Hematopoietic multipotent progenitor cell treated with erythropoietin and hydrocortisone succinate and interleukin-3 and kit ligand, for 6 days (in vitro differentiated cells): ENCODE measurements at regions not wholly inside any gene's neighbourhood (a gene's known extent, or its start where the extent isn't known, plus 50 kb on each side); places are given as distances from the start of the nearest gene placed in this dataset.

Experiments used
- DNase-seq: peaks from one replicate; pipeline ENCODE4 v3.0.0-alpha.2; 2015

DNA sequence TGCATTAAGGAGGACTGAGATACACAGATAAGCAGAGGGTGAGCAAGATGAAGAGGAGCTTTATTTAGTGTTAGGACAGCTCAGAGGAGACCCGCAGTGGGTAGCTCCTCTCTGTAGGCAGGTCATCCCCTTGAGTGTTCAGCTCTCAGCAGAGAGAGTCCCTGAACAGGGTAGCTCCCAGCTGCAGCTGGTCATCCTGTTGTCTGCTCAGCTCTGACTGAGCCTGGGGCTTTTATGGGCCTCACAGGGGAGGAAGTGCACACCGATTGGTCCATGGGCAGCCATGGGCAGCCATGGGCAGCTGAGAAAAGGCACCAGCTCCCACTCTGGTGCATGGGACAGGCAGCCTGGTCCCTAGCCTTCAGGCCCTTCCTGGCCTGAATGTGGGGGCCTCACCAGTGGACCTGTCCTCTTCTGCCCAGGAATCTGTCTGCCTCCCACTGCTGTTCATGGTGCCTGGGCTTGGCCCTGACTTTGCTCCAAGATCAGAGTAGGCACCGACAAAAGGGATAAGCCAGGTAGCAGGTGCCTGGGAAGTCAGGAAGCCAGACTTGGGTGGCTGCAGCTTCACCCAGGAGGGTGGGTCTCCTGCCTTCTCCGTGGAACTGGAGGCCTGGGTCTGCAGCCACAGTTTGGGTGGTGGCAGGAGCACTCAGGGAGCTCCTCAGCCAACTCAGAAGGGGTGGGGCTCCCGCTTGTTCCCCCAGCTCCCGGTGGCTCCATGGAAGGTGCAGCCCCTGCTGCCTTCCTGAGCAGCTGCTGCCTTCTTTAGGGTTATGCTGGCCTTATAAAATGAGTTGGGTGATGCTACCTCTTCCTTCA lies 54.7 kb downstream of the MYEOV start:
- no peak for DNase-seq

DNA sequence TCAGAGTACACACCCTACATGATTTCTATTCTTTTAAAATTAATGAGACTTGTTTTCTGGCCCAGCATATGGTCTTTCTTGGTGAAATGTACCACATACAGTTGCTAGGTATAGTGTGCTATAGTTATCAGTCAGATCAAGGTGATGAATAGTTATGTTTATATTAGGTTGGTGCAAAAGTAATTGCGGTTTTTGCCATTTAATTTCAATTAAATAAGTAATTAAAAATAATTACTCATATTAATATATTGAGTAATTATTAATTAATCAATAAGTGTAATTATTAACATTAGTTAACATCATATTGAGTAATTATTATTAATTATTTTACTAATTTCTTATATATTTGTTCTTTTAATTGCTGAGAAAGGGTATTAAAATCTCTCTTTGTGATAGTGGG lies 56.1 kb downstream of the MYEOV start:
- no peak for DNase-seq

- DNase-seq = no peak
These were observed 56.6 kb downstream of the MYEOV start for GRCh38 chr11:69350596-69350995.

DNA sequence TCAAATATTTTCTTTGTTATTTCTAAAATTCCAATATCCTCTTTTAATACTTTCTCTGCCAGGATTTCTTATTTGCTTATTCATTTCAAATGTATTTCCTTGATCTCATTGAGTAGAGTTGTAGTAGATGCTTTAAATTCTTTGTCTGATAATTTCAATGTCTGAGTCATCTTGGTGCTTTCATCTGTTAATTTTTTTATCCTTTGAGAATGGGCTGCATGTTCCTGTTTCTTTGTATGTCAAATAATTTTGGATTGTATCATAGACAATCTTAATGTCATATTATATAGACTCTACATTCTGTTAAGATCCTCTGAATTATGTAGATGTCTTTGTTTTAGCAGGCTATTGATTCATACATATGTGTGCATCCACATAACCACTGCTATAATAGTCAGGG lies 57.5 kb downstream of the MYEOV start:
- DNase-seq = no peak

DNA sequence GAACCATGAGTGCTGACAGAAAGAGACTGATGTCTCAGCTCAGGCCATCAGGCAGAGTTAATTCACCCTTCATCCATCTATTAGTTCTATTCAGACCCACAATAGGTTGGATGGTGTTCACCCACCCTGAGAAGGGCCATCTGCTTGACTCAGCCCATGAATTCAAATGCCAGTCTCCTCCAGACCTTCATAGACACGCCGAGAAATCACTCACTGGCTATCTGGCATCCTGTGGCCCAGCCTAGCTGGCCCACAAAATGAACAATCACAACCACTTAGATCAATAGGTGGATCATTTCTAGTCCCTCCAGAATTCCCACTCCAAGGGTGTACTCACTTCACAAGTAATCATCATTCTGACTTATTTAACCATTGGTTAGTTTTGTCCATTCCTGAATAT lies 58.2 kb downstream of the MYEOV start:
- DNase-seq = no peak

DNA sequence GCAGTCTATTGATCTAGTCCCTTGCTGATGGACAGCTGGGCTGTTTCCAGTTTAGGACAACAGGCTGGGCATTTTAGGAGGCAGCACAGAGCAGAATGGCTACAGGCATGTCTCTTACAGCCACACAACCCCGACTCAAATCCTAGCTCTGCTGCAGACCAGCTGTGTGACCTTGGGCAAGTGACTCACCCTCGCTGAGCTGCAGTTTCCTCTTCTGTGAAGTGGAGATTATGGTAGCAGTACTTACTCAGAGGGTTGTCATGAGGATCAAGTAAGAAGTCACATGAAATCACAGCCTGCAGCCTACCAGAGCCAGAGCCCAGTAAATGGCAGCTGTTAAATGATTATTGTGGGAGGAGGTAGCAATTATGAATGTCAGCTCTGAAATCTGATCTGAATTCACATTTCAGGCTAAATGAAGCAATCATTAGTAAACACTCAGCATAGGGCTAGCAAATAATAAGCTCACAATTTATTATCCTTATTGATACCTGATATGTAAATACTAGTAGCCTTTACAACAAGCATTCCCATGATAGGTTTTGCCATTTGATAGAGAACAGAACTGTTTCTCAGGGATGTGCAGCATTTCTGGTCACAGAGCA lies 58.9 kb downstream of the MYEOV start:
- DNase-seq = peak; percentile 47

DNA sequence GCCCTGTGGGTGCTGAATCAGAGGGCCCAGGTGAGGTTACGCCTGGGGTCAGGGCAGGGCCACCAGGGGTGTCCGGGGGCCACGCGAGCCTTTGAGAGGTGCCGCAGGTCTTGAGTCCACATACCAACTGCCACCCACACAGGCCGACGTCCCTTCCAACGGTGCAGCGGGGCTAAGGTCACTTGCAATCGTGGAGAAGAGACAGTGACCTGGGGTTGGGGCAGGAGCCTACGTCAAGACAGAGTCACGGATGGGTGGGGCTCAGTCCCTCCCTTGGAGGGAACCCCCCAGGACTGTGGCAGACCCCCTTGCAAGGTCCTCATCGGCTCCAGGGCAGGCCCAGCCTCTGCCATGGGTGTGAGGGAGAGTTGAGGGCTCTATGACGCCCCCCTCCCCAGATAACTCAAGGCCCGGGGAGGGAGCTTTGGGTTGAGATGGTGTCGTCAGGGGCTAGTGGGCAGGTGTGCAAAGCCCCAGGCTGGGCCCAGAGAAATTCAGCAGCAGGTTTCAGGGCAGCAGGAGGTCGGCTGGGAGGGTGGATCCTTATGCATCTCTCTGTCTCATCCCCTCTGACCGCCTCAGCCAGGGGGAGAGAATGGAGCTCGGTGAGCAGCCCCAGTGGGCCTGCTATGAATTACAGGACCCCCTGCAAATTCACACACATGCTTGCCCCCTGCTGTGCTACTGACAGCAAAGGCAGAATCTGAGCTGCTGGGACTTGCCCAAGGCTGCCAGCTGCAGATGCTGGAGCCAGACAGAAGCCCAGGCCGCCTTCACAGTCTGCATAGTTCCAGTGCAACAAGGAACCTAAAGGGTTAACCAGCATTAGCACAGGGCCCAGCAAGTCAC lies 60.0 kb downstream of the MYEOV start:
- DNase-seq = no peak

GRCh38 chr11:69354545-69354897 lies 60.6 kb downstream of the MYEOV start:
- no peak for DNase-seq

DNA sequence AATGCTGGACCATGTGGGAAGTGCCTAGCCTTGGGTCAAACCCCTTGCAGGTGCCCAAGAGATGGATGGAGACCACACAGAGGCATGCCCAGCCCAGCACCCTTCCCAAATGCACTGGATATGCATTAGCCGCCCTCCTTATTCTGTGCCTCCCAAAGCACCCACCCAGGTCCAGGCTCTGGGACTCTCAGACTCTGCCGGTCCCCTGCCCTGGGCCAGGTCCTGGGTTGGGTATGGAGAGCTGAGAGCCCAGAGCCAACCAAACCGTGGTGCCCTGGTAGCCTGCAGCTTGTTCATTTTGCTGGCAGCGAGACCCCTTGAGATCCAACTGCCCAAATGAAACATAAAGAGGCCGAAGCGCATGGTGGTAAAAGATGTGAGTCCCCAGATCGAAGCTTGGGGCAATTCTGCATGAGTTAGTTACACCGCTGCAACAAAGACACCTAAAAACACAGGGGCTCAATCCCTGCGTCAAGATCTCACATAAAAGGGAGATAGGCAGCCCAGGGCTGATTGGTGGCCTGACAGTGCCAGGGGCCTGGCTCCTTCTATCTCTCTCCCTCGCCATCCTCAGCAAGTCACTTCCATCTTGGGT lies 61.5 kb downstream of the MYEOV start:
- no peak for DNase-seq

- DNase-seq = no peak
These were observed 62.2 kb downstream of the MYEOV start for GRCh38 chr11:69355959-69356702.

- no peak for DNase-seq
These were observed 62.9 kb downstream of the MYEOV start for GRCh38 chr11:69356703-69357457.

GRCh38 chr11:69357458-69358397 lies 63.8 kb downstream of the MYEOV start:
- DNase-seq = no peak

DNA sequence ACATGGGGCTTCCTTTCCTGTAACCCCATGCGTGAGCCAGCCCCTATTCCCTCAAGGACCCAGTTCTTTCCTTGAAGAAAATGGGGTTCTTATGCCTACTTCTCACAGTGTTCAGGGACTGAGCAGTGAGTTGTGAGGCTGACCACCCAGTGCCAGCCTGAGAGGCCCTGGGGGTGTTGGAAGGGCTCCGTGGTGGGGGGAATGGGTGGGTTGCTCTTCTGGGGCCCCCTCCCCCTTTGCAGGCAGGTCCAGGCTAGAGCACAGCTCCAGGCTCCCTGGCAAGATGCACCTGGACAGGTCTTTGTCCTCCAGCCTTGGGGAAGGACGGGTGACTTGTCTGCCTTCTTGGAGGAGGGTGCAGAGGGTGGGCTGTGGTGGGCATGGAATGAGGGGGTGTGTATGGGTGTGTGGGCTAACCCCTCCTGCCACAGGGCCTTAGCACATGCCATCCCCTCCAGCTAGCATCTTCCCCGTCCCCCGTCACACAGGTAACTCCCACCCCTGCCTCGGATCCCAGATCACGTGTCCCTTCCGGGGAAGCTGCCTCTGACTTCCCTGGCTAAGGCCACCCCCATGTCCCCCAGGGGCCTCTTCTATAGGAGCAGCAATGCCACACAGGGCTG lies 64.6 kb downstream of the MYEOV start:
- no peak for DNase-seq

GRCh38 chr11:69359735-69360480 lies 66.0 kb downstream of the MYEOV start:
- no peak for DNase-seq

GRCh38 chr11:69360606-69361005 lies 66.7 kb downstream of the MYEOV start:
- no peak for DNase-seq

- no peak for DNase-seq
These were observed 67.1 kb downstream of the MYEOV start for GRCh38 chr11:69361048-69361447.

GRCh38 chr11:69361466-69361865 lies 67.5 kb downstream of the MYEOV start:
- DNase-seq = no peak

DNA sequence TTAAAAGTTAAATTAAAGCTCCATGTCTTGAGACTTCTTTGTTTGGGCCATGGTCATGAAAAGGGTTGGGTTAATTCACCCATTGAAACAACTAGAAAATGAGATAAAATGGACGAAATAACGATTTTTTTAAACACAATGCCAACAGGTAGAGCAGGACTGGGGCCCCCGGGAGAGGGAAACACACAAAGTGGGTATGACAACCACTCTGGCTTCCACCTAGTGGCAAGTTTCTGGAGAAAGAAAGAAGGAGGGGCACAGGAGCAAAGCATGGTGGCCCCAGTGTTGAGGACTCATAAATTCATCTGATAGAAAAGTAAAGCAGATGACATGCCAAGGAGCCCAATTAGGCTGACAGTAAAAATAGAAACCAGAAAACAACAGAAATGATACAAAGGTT lies 68.4 kb downstream of the MYEOV start:
- no peak for DNase-seq

- DNase-seq = peak; percentile 37
These were observed 71.0 kb downstream of the MYEOV start for GRCh38 chr11:69364921-69365320.

DNA sequence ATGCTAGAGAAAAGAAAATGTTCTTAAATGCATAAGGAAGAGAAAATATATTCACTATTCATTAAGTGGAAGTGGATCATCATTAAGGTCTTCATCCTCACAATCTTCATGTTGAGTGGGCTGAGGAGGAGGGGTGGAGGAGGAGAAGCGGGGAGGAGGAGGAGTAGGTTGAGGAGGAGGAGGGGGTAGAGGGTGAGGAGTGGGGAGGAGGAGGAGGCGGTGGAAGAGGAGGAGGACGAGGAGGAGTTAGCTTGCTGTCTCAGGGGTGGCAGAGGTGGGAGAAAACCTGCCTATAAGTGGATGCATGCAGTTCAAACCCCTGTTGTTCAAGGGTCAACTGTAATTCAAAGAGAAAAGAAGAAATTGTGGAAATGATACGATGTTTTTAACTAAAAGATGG lies 71.6 kb downstream of the MYEOV start:
- DNase-seq = no peak
